ENCODE measurements at regions not wholly inside any gene's neighbourhood (a gene's known extent, or its start where the extent isn't known, plus 50 kb on each side); places are given as distances from the start of the nearest gene placed in this dataset.

GRCh38 chr13:21797736-21798135, 126.9 kb downstream of the FGF9 start:
- TF ChIP-seq CTCF (IDR thresholded peaks at IDR 0.05; ENCODE audit: control extremely low read depth in 1 of 3, insufficient read depth in 1 of 3, low read depth in 1 of 3, low read length in 3 of 3) (no peak), CTBP2 (IDR thresholded peaks at IDR 0.05; ENCODE audit: borderline replicate concordance, insufficient read depth, insufficient read length, low read length) (no peak), POLR2A (IDR thresholded peaks at IDR 0.05; ENCODE audit: control extremely low read depth in 1 of 2, low read depth in 2 of 2, low read length in 2 of 2) (no peak), POLR2AphosphoS5 (IDR thresholded peaks at IDR 0.05; ENCODE audit: low read depth, low read length) (no peak), CEBPB (IDR thresholded peaks at IDR 0.05; ENCODE audit: low read depth, low read length) (no peak), KDM4A (IDR thresholded peaks at IDR 0.05; ENCODE audit: low read depth, low read length, severe bottlenecking) (no peak), RAD21 (IDR thresholded peaks at IDR 0.05 in 1 of 2, conservative IDR thresholded peaks at IDR 0.05 in 1 of 2; ENCODE audit: low read depth in 2 of 2, low read length in 2 of 2) (no peak)
